ENCODE measurements at regions not wholly inside any gene's neighbourhood (a gene's known extent, or its start where the extent isn't known, plus 50 kb on each side); places are given as distances from the start of the nearest gene placed in this dataset.

DNA sequence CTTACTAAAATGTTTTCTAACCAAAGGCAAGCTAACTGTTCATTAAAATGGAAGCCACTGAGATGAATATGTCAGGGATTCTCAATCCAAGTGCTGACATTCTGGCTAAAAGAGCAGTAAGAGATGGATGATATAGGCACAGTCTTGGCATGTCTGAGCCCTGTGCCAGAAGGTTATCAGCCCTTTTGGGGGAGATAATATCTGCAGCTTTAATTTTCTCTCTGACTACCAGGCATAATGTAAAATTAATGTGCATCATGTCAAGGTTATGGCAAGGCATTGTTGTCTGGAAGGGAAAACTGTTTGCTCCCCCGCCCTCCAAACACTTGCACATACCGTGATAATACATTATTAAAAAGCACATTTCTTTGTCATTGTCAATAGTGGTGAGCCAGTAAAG is 609.8 kb downstream of the ZNF608 start (continued):
- TF ChIP-seq, protein P1, sequence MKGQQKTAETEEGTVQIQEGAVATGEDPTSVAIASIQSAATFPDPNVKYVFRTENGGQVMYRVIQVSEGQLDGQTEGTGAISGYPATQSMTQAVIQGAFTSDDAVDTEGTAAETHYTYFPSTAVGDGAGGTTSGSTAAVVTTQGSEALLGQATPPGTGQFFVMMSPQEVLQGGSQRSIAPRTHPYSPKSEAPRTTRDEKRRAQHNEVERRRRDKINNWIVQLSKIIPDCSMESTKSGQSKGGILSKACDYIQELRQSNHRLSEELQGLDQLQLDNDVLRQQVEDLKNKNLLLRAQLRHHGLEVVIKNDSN (CRISPR knock-in tag; IDR thresholded peaks at IDR 0.05), result no peak
- TF ChIP-seq CBFB (CRISPR knock-in tag; IDR thresholded peaks at IDR 0.05) (no peak), POLR3G (IDR thresholded peaks at IDR 0.05; ENCODE audit: extremely low read depth, insufficient read length, insufficient replicate concordance) (no peak), ZKSCAN3 (CRISPR knock-in tag; IDR thresholded peaks at IDR 0.05) (no peak), SMARCB1 (IDR thresholded peaks at IDR 0.05; ENCODE audit: insufficient read length, low read depth) (no peak), SRSF1 (IDR thresholded peaks at IDR 0.05; ENCODE audit: low read depth, low read length) (no peak)

GRCh38 chr5:124134941-124135340 is 611.5 kb downstream of the ZNF608 start:
- H3K4me1 ChIP-seq (replicated peaks in 1 of 2; ENCODE audit: control insufficient read depth in 2 of 2, insufficient read depth in 2 of 2, low read length in 2 of 2), result no peaks in the 10 kb centered on the region
- H2AFZ ChIP-seq (ENCODE audit: low read depth, low read length), result no peak overlapping the region
- ATAC-seq, result no peak
- in situ Hi-C loops (cut with MboI) (no loop called here), intact Hi-C loops (cut with micrococcal nuclease) (no loop called here)
- no TSS peak for BruUV-seq (replicated peaks)
- H3K27me3 ChIP-seq (ENCODE audit: control insufficient read depth in 2 of 2, insufficient read depth in 2 of 2, low read length in 2 of 2), result no peaks in the 10 kb centered on the region
- no peaks in the 10 kb centered on the region for H4K20me1 ChIP-seq (replicated peaks; ENCODE audit: control insufficient read depth, insufficient read depth, low read length)
- H3K9me1 ChIP-seq (ENCODE audit: control insufficient read depth, insufficient read depth, low read length), result no peaks in the 10 kb centered on the region
- no peak overlapping the region for H3K27ac ChIP-seq (ENCODE audit: extremely low read depth, low read depth, low read length)
- no peaks in the 10 kb centered on the region for H3K36me3 ChIP-seq (ENCODE audit: control insufficient read depth, insufficient read depth, low read length)
- ChIA-PET CTCF (ENCODE audit: low intra/inter-chr PET ratio) (no interaction called here), POLR2A (no interaction called here)
- DNase-seq (ENCODE audit: extremely low read depth in 1 of 4, low spot score in 3 of 4), result no peak
- H3K9ac ChIP-seq (ENCODE audit: insufficient read depth in 1 of 2, low read depth in 2 of 2, low read length in 2 of 2), result no peak overlapping the region
- H3K79me2 ChIP-seq (ENCODE audit: control insufficient read depth, insufficient read depth, low read length), result no peaks in the 10 kb centered on the region
- no peak for FAIRE-seq
- H3K4me3 ChIP-seq, result no peak overlapping the region
- no peak overlapping the region for H3K4me2 ChIP-seq (ENCODE audit: insufficient read depth, low read length)
- no peaks in the 10 kb centered on the region for H3K9me3 ChIP-seq (replicated peaks; ENCODE audit: control insufficient read depth, insufficient read depth, low read depth, low read length)
- WGBS (ENCODE audit: insufficient coverage, low coverage, missing lambda C conversion rate), result 2% methylated on average over 2 of the region's 2 CpGs
- TF ChIP-seq, protein P2, sequence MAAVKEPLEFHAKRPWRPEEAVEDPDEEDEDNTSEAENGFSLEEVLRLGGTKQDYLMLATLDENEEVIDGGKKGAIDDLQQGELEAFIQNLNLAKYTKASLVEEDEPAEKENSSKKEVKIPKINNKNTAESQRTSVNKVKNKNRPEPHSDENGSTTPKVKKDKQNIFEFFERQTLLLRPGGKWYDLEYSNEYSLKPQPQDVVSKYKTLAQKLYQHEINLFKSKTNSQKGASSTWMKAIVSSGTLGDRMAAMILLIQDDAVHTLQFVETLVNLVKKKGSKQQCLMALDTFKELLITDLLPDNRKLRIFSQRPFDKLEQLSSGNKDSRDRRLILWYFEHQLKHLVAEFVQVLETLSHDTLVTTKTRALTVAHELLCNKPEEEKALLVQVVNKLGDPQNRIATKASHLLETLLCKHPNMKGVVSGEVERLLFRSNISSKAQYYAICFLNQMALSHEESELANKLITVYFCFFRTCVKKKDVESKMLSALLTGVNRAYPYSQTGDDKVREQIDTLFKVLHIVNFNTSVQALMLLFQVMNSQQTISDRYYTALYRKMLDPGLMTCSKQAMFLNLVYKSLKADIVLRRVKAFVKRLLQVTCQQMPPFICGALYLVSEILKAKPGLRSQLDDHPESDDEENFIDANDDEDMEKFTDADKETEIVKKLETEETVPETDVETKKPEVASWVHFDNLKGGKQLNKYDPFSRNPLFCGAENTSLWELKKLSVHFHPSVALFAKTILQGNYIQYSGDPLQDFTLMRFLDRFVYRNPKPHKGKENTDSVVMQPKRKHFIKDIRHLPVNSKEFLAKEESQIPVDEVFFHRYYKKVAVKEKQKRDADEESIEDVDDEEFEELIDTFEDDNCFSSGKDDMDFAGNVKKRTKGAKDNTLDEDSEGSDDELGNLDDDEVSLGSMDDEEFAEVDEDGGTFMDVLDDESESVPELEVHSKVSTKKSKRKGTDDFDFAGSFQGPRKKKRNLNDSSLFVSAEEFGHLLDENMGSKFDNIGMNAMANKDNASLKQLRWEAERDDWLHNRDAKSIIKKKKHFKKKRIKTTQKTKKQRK (IDR thresholded peaks at IDR 0.05; ENCODE audit: borderline replicate concordance, low read depth, low read length), result no peak
- no peak for TF ChIP-seq BCL6 (CRISPR knock-in tag; IDR thresholded peaks at IDR 0.05)
- TF ChIP-seq U2AF2 (optimal IDR thresholded peaks at IDR 0.05; ENCODE audit: low read depth, low read length), result no peak
- TF ChIP-seq BRF1 (IDR thresholded peaks at IDR 0.05; ENCODE audit: borderline replicate concordance, extremely low read depth, insufficient read length), result no peak
- TF ChIP-seq ZNF445 (CRISPR knock-in tag; IDR thresholded peaks at IDR 0.05; ENCODE audit: low read depth), result no peak
- no peak for TF ChIP-seq ZKSCAN1 (IDR thresholded peaks at IDR 0.05; ENCODE audit: low read depth, low read length)
- TF ChIP-seq TEAD2 (tag; IDR thresholded peaks at IDR 0.05), result no peak
- TF ChIP-seq RAD51 (IDR thresholded peaks at IDR 0.05; ENCODE audit: borderline replicate concordance, low read depth), result no peak
- no peak for TF ChIP-seq ZNF551 (CRISPR knock-in tag; IDR thresholded peaks at IDR 0.05)
- no peak for TF ChIP-seq E2F1 (CRISPR knock-in tag; IDR thresholded peaks at IDR 0.05)
- TF ChIP-seq TRIM28 (IDR thresholded peaks at IDR 0.05), result no peak
- TF ChIP-seq KDM5B (IDR thresholded peaks at IDR 0.05; ENCODE audit: insufficient replicate concordance, low read depth, low read length), result no peak
- no peak for TF ChIP-seq THRAP3 (IDR thresholded peaks at IDR 0.05; ENCODE audit: borderline replicate concordance)
- no peak for TF ChIP-seq ZSCAN32 (CRISPR knock-in tag; IDR thresholded peaks at IDR 0.05)

Measured in K562 (cell line).